Naive thymus-derived CD4-positive, alpha-beta T cell (primary cell): ENCODE measurements at regions not wholly inside any gene's neighbourhood (a gene's known extent, or its start where the extent isn't known, plus 50 kb on each side); places are given as distances from the start of the nearest gene placed in this dataset.

Experiments
- ATAC-seq: fragments of 150-1000 bp; cut with Tn5 transposase; 2 replicates; pipeline ENCODE4 v1.10.0; 2021; ENCODE audit warnings: mild to moderate bottlenecking, moderate library complexity
- CTCF ChIA-PET: fragments of 350-600 bp; sonication (Branson Sonifier 250); formaldehyde crosslinking; loops from one replicate; lab custom pipeline; 2021; ENCODE audit warnings: antibody characterized with exemption; lab: Charles Lee
- POLR2A ChIA-PET: fragments of 350-600 bp; sonication (Branson Sonifier 250); formaldehyde crosslinking; loops from one replicate; lab custom pipeline; 2021; ENCODE audit warnings: antibody characterized with exemption, inconsistent platforms; lab: Charles Lee
- DNase-seq, 9 donors: peaks; one replicate each; pipeline versions ENCODE4 v3.0.0 to v3.0.0-alpha.2; 2020 to 2022; ENCODE audit warnings: mixed read lengths in 1 of 9
- H3K27ac ChIP-seq: one replicate; pipeline ENCODE4 v1.7.0; 2013; ENCODE audit warnings: mild to moderate bottlenecking, low read depth, low read length, moderate library complexity
- H3K27me3 ChIP-seq, 2 donors: one replicate each; pipeline ENCODE4 v1.7.0; 2013; ENCODE audit warnings: low read length in 2 of 2, mild to moderate bottlenecking in 2 of 2, moderate library complexity in 2 of 2; ENCODE audit not compliant: control insufficient read depth in 2 of 2, insufficient read depth in 2 of 2
- H3K36me3 ChIP-seq, 3 experiments: 1 replicate in 2 of 3; 2 replicates in 1 of 3; pipeline ENCODE4 v1.7.0; 2013; ENCODE audit warnings: low read length in 3 of 3, mild to moderate bottlenecking in 3 of 3, moderate library complexity in 1 of 3; ENCODE audit not compliant: insufficient read depth in 3 of 3, control insufficient read depth in 2 of 3
- H3K4me1 ChIP-seq, 2 donors: one replicate each; pipeline ENCODE4 v1.7.0; 2013; ENCODE audit warnings: low read length in 2 of 2, mild to moderate bottlenecking in 2 of 2, moderate library complexity in 1 of 2; ENCODE audit not compliant: control insufficient read depth in 2 of 2, insufficient read depth in 2 of 2
- H3K4me3 ChIP-seq: 2 replicates; pipeline ENCODE4 v1.7.0; 2013; ENCODE audit warnings: mild to moderate bottlenecking, low read length
- H3K9me3 ChIP-seq, 3 experiments: 1 replicate in 2 of 3; 2 replicates in 1 of 3; pipeline ENCODE4 v1.7.0; 2013; ENCODE audit warnings: low read length in 3 of 3; ENCODE audit not compliant: control insufficient read depth in 2 of 3
- H3K27ac Mint-ChIP-seq, 9 donors: one replicate each; pipeline ENCODE4 v1.8.0; 2020 to 2022; ENCODE audit warnings: mixed read lengths in 9 of 9, mild to moderate bottlenecking in 8 of 9, moderate library complexity in 5 of 9, inconsistent platforms in 2 of 9
- H3K27me3 Mint-ChIP-seq, 5 donors: one replicate each; pipeline ENCODE4 v1.8.0; 2021 to 2022; ENCODE audit warnings: mixed read lengths in 5 of 5, mild to moderate bottlenecking in 1 of 5
- H3K36me3 Mint-ChIP-seq, 5 donors: one replicate each; pipeline ENCODE4 v1.8.0; 2020 to 2022; ENCODE audit warnings: mixed read lengths in 5 of 5, mild to moderate bottlenecking in 3 of 5, inconsistent platforms in 1 of 5
- H3K4me1 Mint-ChIP-seq, 7 donors: one replicate each; pipeline ENCODE4 v1.8.0; 2020 to 2022; ENCODE audit warnings: mixed read lengths in 7 of 7, mild to moderate bottlenecking in 3 of 7, inconsistent platforms in 1 of 7
- H3K4me3 Mint-ChIP-seq, 10 donors: one replicate each; pipeline ENCODE4 v1.8.0; 2020 to 2022; ENCODE audit warnings: mild to moderate bottlenecking in 10 of 10, mixed read lengths in 10 of 10, moderate library complexity in 6 of 10, inconsistent platforms in 2 of 10
- H3K9me3 Mint-ChIP-seq, 11 donors: one replicate each; pipeline ENCODE4 v1.8.0; 2020 to 2022; ENCODE audit warnings: mixed read lengths in 11 of 11, mild to moderate bottlenecking in 4 of 11, inconsistent platforms in 1 of 11, moderate library complexity in 1 of 11
- intact Hi-C, 2 donors: fragments of 100-400 bp; cut with micrococcal nuclease; formaldehyde crosslinking; loops; one replicate each; pipeline ENCODE4 v1.15.1; 2023

- CTCF ChIA-PET, result no interaction called here
- Mint-ChIP-seq H3K27ac (peak overlapping the region in 3 of 9 donors; percentile 41 to 76 (median 51)), H3K4me1 (peaks cover 5 to 22% (median 10%) of the 10 kb centered on the region in 7 donors), H3K4me3 (peak overlapping the region in 9 of 10 donors; percentile 2 to 55 (median 40)), H3K9me3 (peaks cover 7 to 29% (median 16%) of the 10 kb centered on the region in 11 donors), H3K27me3 (peaks cover 2 to 8% (median 4%) of the 10 kb centered on the region in 5 donors), H3K36me3 (peaks cover 0 to 12% (median 0%) of the 10 kb centered on the region in 5 donors)
- DNase-seq, result peak in 2 of 9 donors; percentile 1 to 16
- H3K27ac ChIP-seq, result no peak overlapping the region
- POLR2A ChIA-PET, result no interaction called here
- H3K36me3 ChIP-seq, result no peaks in the 10 kb centered on the region
- H3K27me3 ChIP-seq, result no peaks in the 10 kb centered on the region
- no peak overlapping the region for H3K4me3 ChIP-seq
- ATAC-seq, result peak; percentile 63
- intact Hi-C loops, result no loop called here
- H3K4me1 ChIP-seq, result no peaks in the 10 kb centered on the region
- peaks cover 0 to 8% (median 0%) of the 10 kb centered on the region in 3 experiments for H3K9me3 ChIP-seq
Observed at GRCh38 chr18:54086046-54086802, 138.2 kb downstream of the MBD2 start.

- H3K27ac ChIP-seq, result no peak overlapping the region
- ATAC-seq, result no peak
- peaks cover 0 to 8% (median 0%) of the 10 kb centered on the region in 3 experiments for H3K9me3 ChIP-seq
- ChIA-PET POLR2A (no interaction called here), CTCF (no interaction called here)
- H3K9me3 Mint-ChIP-seq, result peaks cover 7 to 29% (median 11%) of the 10 kb centered on the region in 11 donors
- no peak overlapping the region for H3K4me3 ChIP-seq
- intact Hi-C loops, result no loop called here
- no peaks in the 10 kb centered on the region for H3K27me3 ChIP-seq
- H3K4me3 Mint-ChIP-seq, result no peak overlapping the region
- H3K36me3 Mint-ChIP-seq, result peaks cover 0 to 8% (median 0%) of the 10 kb centered on the region in 5 donors
- H3K27ac Mint-ChIP-seq, result no peak overlapping the region
- no peak for DNase-seq
- no peaks in the 10 kb centered on the region for H3K36me3 ChIP-seq
- H3K4me1 ChIP-seq, result no peaks in the 10 kb centered on the region
- H3K27me3 Mint-ChIP-seq, result peaks cover 4 to 17% (median 10%) of the 10 kb centered on the region in 5 donors
- peaks cover 0 to 7% (median 2%) of the 10 kb centered on the region in 7 donors for H3K4me1 Mint-ChIP-seq
Observed at GRCh38 chr18:54080858-54081257, 143.6 kb downstream of the MBD2 start.

GRCh38 chr18:54076166-54076565 lies 148.3 kb downstream of the MBD2 start:
- ATAC-seq, result no peak
- H3K4me3 Mint-ChIP-seq, result no peak overlapping the region
- H3K27ac Mint-ChIP-seq, result no peak overlapping the region
- H3K4me1 Mint-ChIP-seq, result no peaks in the 10 kb centered on the region
- Histone ChIP-seq H3K27ac (no peak overlapping the region), H3K4me1 (no peaks in the 10 kb centered on the region), H3K27me3 (no peaks in the 10 kb centered on the region), H3K36me3 (no peaks in the 10 kb centered on the region), H3K4me3 (no peak overlapping the region), H3K9me3 (no peaks in the 10 kb centered on the region)
- H3K27me3 Mint-ChIP-seq, result peaks cover 0 to 14% (median 9%) of the 10 kb centered on the region in 5 donors
- intact Hi-C loops, result no loop called here
- peaks cover 0 to 2% (median 0%) of the 10 kb centered on the region in 11 donors for H3K9me3 Mint-ChIP-seq
- no peaks in the 10 kb centered on the region for H3K36me3 Mint-ChIP-seq
- no peak for DNase-seq
- ChIA-PET POLR2A (no interaction called here), CTCF (no interaction called here)

DNA sequence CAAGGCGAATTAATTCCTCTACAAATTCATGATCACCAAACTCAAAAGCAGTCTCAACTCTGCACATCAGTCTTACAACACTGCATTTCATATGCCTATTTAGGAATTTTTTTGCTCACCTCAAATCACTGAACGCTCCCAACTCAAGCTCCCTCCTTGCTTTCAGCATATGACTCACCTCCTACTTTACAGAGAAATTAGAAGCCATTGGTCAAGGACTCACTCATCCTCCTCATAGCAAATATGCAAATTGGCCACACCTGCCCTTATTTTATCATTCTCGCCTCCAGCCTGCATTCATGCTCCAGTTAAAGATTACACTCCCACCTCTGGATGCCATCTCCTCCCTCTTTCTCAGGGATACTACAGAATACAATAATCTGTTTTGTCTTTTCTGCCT lies 148.8 kb downstream of the MBD2 start:
- peaks cover 0 to 12% (median 5%) of the 10 kb centered on the region in 5 donors for H3K27me3 Mint-ChIP-seq
- POLR2A ChIA-PET, result no interaction called here
- Histone ChIP-seq H3K4me3 (no peak overlapping the region), H3K4me1 (no peaks in the 10 kb centered on the region), H3K27me3 (no peaks in the 10 kb centered on the region), H3K9me3 (no peaks in the 10 kb centered on the region), H3K36me3 (no peaks in the 10 kb centered on the region), H3K27ac (no peak overlapping the region)
- DNase-seq (no peak), ATAC-seq (no peak)
- H3K27ac Mint-ChIP-seq, result no peak overlapping the region
- H3K9me3 Mint-ChIP-seq, result no peaks in the 10 kb centered on the region
- H3K4me1 Mint-ChIP-seq, result no peaks in the 10 kb centered on the region
- intact Hi-C loops, result no loop called here
- no peaks in the 10 kb centered on the region for H3K36me3 Mint-ChIP-seq
- CTCF ChIA-PET, result no interaction called here
- no peak overlapping the region for H3K4me3 Mint-ChIP-seq

DNA sequence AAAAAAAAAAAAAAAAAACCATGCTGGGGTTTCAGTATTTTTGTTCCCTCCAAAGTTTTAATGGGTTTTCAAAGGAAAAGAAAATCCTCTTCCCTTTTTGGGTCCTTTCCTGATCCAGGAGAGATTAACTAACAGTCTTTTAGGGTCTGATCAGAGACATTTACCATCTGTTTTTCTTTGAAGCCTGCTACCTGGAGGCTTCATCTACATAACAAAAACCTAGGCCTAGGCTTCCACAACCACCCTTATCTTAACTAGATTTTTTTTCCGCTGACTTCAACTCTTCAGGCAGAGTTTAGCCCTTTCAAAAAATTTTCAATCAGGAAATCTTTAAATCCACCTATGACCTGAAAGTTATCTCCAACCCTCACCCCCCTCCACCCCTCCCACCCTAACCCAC lies 154.7 kb downstream of the MBD2 start:
- no peaks in the 10 kb centered on the region for H3K4me1 Mint-ChIP-seq
- H3K27me3 ChIP-seq, result no peaks in the 10 kb centered on the region
- H3K27me3 Mint-ChIP-seq, result peaks cover 0 to 12% (median 5%) of the 10 kb centered on the region in 5 donors
- no peaks in the 10 kb centered on the region for H3K9me3 Mint-ChIP-seq
- POLR2A ChIA-PET, result no interaction called here
- DNase-seq (no peak), ATAC-seq (no peak)
- no peaks in the 10 kb centered on the region for H3K9me3 ChIP-seq
- no peaks in the 10 kb centered on the region for H3K36me3 Mint-ChIP-seq
- H3K4me1 ChIP-seq, result no peaks in the 10 kb centered on the region
- CTCF ChIA-PET, result no interaction called here
- no peaks in the 10 kb centered on the region for H3K36me3 ChIP-seq
- no peak overlapping the region for H3K27ac ChIP-seq
- intact Hi-C loops, result no loop called here
- no peak overlapping the region for H3K4me3 ChIP-seq
- H3K4me3 Mint-ChIP-seq, result no peak overlapping the region
- no peak overlapping the region for H3K27ac Mint-ChIP-seq

- ATAC-seq (no peak), DNase-seq (no peak)
- H3K27ac Mint-ChIP-seq, result no peak overlapping the region
- Histone ChIP-seq H3K36me3 (no peaks in the 10 kb centered on the region), H3K27me3 (no peaks in the 10 kb centered on the region), H3K9me3 (no peaks in the 10 kb centered on the region), H3K4me1 (no peaks in the 10 kb centered on the region), H3K4me3 (no peak overlapping the region), H3K27ac (no peak overlapping the region)
- POLR2A ChIA-PET, result no interaction called here
- H3K4me1 Mint-ChIP-seq, result no peaks in the 10 kb centered on the region
- H3K4me3 Mint-ChIP-seq, result no peak overlapping the region
- intact Hi-C loops, result no loop called here
- peaks cover 0 to 5% (median 0%) of the 10 kb centered on the region in 11 donors for H3K9me3 Mint-ChIP-seq
- no peaks in the 10 kb centered on the region for H3K36me3 Mint-ChIP-seq
- CTCF ChIA-PET, result no interaction called here
- peaks cover 13 to 28% (median 18%) of the 10 kb centered on the region in 5 donors for H3K27me3 Mint-ChIP-seq
Observed at GRCh38 chr18:54060343-54061005, 164.0 kb downstream of the MBD2 start.
